ENCODE measurements at regions not wholly inside any gene's neighbourhood (a gene's known extent, or its start where the extent isn't known, plus 50 kb on each side); places are given as distances from the start of the nearest gene placed in this dataset.

GRCh38 chr14:56723418-56723817, 86.9 kb downstream of the OTX2 start:
- Histone ChIP-seq H3K79me1 (ENCODE audit: low read depth in 1 of 2, low read length in 2 of 2) (no peaks in the 10 kb centered on the region), H3K27ac (ENCODE audit: insufficient read depth, low read length) (no peak overlapping the region), H3K14ac (replicated peaks; ENCODE audit: low read depth, low read length) (no peak overlapping the region), H4K20me1 (ENCODE audit: insufficient read depth, low read length) (no peaks in the 10 kb centered on the region), H3K4ac (ENCODE audit: low read depth, low read length) (no peak overlapping the region), H3K36me3 (ENCODE audit: control insufficient read depth, insufficient read depth, low read length) (no peaks in the 10 kb centered on the region), H4K5ac (ENCODE audit: low read depth, low read length) (no peak overlapping the region), H3K9ac (ENCODE audit: low read depth, low read length) (no peak overlapping the region), H2AK9ac (replicated peaks; ENCODE audit: low read depth, low read length, poor library complexity) (no peak overlapping the region), H3K9me3 (ENCODE audit: control insufficient read depth, insufficient read depth, low read length) (no peaks in the 10 kb centered on the region), H3K9me1 (ENCODE audit: insufficient read depth, low read length) (no peaks in the 10 kb centered on the region), H4K91ac (ENCODE audit: insufficient read depth, low read depth, low read length) (no peak overlapping the region), H2BK120ac (ENCODE audit: low read depth, low read length) (no peak overlapping the region), H3K4me1 (ENCODE audit: control insufficient read depth, insufficient read depth, low read length) (no peaks in the 10 kb centered on the region), H2BK15ac (ENCODE audit: low read depth, low read length) (no peak overlapping the region), H2BK5ac (ENCODE audit: low read depth, low read length, poor library complexity, severe bottlenecking) (no peak overlapping the region), H3K18ac (ENCODE audit: low read depth, low read length) (no peak overlapping the region), H3K23ac (ENCODE audit: low read depth, low read length) (no peak overlapping the region), H3K4me3 (ENCODE audit: insufficient read depth, low read depth, low read length) (no peak overlapping the region), H3K56ac (ENCODE audit: extremely low read depth, insufficient read depth, low read length) (no peak overlapping the region), H4K8ac (ENCODE audit: low read depth in 2 of 2, low read length in 2 of 2) (no peak overlapping the region), H2BK20ac (ENCODE audit: low read depth, low read length) (no peak overlapping the region), H2AK5ac (ENCODE audit: low read depth, low read length) (no peak overlapping the region), H3K27me3 (ENCODE audit: control insufficient read depth, insufficient read depth, low read length) (no peaks in the 10 kb centered on the region), H3K4me2 (ENCODE audit: low read depth, low read length) (no peak overlapping the region), H2AFZ (replicated peaks; ENCODE audit: low read length, poor library complexity) (no peak overlapping the region)
- dilution Hi-C loops (cut with HindIII; ENCODE audit: low sequenced_read_pairs, unreplicated experiment) (no loop called here), intact Hi-C loops (cut with micrococcal nuclease) (no loop called here), in situ Hi-C loops (cut with MboI; ENCODE audit: low sequenced_read_pairs) (no loop called here)
- DNase-seq (no peak), ATAC-seq (ENCODE audit: low read depth) (no peak)
- ChIA-PET CTCF (no interaction called here), POLR2A (ENCODE audit: unreplicated experiment) (no interaction called here)
- BruUV-seq (replicated peaks): no TSS peak
- TF ChIP-seq SMC3 (IDR thresholded peaks at IDR 0.05; ENCODE audit: low read depth, low read length): no peak
- TF ChIP-seq NFE2L2 (IDR thresholded peaks at IDR 0.05; ENCODE audit: low read depth, low read length): no peak
- no peak for TF ChIP-seq USF2 (IDR thresholded peaks at IDR 0.05; ENCODE audit: low read depth, low read length)
- no peak for TF ChIP-seq MAZ (IDR thresholded peaks at IDR 0.05; ENCODE audit: borderline replicate concordance, low read depth, low read length)
- TF ChIP-seq RAD21 (IDR thresholded peaks at IDR 0.05; ENCODE audit: low read length): no peak
- no peak for TF ChIP-seq MXI1 (IDR thresholded peaks at IDR 0.05; ENCODE audit: borderline replicate concordance, low read depth, low read length)
- no peak for TF ChIP-seq FOS (IDR thresholded peaks at IDR 0.05; ENCODE audit: low read depth, low read length)
- TF ChIP-seq CHD1 (IDR thresholded peaks at IDR 0.05; ENCODE audit: low read depth, low read length): no peak
- TF ChIP-seq CEBPB (IDR thresholded peaks at IDR 0.05; ENCODE audit: low read depth, low read length): no peak
- no peak for TF ChIP-seq RCOR1 (IDR thresholded peaks at IDR 0.05; ENCODE audit: insufficient replicate concordance, low read length)
- TF ChIP-seq CTCF (conservative IDR thresholded peaks at IDR 0.05; ENCODE audit: low read depth, low read length): no peak
- no peak for TF ChIP-seq BHLHE40 (IDR thresholded peaks at IDR 0.05; ENCODE audit: low read depth, low read length)
- TF ChIP-seq POLR2A (IDR thresholded peaks at IDR 0.05; ENCODE audit: low read depth, low read length): no peak
- TF ChIP-seq RFX5 (IDR thresholded peaks at IDR 0.05; ENCODE audit: low read depth, low read length): no peak
- TF ChIP-seq MAFK (IDR thresholded peaks at IDR 0.05; ENCODE audit: low read depth, low read length): no peak
- no peak for TF ChIP-seq ELK1 (IDR thresholded peaks at IDR 0.05; ENCODE audit: borderline replicate concordance, low read depth, low read length)

Data from IMR-90 (cell line).